Activated T-helper 1 cell treated with Interleukin-2 at 50 U/mL for 16 hours (primary cell): ENCODE measurements at regions not wholly inside any gene's neighbourhood (a gene's known extent, or its start where the extent isn't known, plus 50 kb on each side); places are given as distances from the start of the nearest gene placed in this dataset.
A peak's percentile ranks its signal among the peaks of the same experiment; 100 is the strongest.
"Not testable (repeated sequence)": the region's sequence is repeated elsewhere in the genome, so short reads cannot be mapped to it uniquely, and the experiment has no call there.

Experiments
- DNase-seq: peaks from one replicate; pipeline ENCODE4 v3.0.0-alpha.2; 2020; ENCODE audit warnings: low read depth

DNA sequence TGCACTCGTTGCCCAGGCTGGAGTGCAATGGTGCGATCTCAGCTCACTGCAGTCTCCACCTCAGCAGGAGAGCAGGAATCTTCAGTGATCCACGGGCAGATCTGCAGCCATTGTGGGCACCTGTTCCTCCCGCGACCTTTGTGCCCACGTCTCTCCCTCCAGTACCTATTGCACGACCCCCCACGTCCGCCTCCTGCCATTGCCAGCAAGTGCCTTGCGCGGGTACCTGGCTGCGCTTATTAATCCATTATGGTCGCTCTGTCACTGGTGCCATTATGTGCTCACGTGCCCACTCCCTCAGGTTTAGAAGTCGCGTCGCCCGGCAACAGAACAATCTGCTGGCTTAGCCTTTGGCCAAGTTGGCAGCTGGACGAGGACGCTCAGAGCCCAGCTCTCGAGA, 146.2 kb upstream of the C1QTNF3 start:
- not testable (repeated sequence) for DNase-seq

DNA sequence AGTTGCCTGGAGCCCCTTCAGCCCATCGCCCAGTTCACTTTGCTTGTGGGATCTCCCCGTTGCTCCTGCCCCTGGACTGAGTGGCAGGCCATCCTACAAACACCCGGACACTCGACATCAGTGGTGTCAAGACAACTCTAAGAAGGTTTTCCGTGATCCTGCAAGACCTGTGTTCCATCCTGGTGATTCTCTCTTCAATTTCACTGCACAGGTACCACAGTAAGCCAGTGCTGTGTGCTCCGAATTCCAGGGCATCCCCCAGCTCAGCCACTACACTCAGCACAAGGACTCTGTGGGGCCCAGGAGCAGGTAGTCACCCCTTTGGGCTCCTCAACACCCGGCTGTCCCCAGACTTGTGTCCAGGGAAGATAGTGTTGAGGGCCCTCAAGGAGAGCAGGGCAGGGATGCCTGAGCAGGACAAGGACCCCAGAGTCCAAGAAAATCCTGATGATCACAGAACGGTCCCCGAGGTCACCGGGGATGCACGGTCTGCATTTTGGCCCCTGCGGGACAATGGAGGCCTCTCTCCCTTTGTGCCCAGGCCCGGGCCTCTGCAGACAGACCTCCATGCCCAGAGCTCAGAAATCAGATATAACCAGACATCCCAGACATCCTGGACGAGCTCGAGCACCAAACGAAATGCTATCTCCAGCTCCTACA, 146.9 kb upstream of the C1QTNF3 start:
- not testable (repeated sequence) for DNase-seq

DNA sequence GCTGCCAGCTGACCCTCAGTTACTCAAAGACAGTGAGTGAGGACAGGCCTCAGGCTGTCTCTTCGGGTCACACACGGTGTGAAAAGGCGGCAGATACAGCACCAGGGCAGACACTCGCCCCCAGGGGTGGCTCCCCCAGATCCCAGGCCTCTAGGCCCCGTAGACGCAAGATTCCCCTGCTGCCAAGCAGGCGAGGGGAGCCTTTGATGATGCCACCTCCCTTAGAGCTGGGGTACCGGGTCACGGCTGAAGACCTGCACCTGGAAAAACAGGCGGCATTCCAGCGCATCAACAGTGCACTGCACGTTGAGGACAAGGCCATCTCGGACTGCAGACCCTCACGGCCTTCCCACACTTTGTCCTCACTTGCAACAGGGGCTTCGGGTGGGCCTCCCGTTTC, 147.5 kb upstream of the C1QTNF3 start:
- not testable (repeated sequence) for DNase-seq

DNA sequence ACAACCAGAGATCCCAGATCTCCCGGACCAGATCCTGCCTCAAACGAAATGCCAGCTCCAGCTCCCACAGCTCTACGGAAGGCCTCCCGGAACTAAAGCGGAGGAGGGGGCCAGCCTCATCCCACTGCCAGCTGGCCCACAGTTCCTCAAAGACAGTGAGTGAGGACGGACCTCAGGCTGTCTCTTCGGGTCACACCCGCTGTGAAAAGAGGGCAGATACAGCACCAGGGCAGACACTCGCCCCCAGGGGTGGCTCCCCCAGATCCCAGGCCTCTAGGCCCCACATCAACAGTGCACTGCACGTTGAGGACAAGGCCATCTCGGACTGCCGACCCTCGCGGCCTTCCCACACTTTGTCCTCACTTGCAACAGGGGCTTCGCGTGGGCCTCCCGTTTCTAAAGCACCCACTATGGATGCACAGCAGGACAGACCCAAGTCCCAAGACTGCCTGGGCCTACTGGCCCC, 148.3 kb upstream of the C1QTNF3 start:
- DNase-seq = not testable (repeated sequence)

DNA sequence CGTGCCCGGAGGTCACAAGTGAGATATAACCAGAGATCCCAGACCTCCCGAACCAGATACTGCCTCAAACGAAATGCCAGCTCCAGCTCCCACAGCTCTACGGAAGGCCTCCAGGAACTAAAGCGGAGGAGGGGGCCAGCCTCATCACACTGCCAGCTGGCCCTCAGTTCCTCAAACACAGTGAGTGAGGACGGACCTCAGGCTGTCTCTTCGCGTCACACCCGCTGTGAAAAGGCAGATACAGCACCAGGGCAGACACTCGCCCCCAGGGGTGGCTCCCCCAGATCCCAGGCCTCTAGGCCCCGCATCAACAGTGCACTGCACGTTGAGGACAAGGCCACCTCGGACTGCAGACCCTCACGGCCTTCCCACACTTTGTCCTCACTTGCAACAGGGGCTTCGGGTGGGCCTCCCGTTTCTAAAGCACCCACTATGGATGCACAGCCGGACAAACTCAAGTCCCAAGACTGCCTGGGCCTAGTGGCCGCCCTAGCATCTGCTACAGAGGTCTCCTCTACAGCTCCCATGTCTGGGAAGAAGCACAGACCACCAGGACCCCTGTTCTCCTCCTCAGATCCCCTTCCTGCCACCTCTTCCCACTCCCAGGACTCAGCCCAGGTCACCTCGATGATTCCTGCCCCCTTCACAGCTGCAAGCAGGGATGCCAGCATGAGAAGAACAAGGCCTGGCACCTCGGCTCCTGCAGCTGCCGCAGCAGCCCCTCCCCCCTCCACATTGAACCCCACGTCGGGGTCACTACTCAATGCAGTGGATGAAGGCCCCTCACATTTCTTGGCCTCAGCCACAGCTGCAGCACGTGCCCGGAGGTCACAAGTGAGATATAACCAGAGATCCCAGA, 149.3 kb upstream of the C1QTNF3 start:
- not testable (repeated sequence) for DNase-seq

DNA sequence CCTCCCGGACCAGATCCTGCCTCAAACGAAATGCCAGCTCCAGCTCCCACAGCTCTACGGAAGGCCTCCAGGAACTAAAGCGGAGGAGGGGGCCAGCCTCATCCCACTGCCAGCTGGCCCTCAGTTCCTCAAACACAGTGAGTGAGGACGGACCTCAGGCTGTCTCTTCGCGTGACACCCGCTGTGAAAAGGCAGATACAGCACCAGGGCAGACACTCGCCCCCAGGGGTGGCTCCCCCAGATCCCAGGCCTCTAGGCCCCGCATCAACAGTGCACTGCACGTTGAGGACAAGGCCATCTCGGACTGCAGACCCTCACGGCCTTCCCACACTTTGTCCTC, 149.9 kb upstream of the C1QTNF3 start:
- not testable (repeated sequence) for DNase-seq

DNA sequence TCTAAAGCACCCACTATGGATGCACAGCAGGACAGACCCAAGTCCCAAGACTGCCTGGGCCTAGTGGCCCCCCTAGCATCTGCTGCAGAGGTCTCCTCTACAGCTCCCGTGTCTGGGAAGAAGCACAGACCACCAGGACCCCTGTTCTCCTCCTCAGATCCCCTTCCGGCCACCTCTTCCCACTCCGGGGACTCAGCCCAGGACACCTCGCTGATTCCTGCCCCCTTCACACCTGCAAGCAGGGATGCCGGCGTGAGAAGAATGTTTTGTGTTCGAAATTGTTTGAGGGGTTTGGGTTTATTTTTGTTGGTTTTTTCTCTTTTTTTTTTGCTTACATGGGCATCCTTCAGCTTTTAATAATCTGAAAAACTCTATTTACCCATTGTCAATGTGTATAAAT, 150.3 kb upstream of the C1QTNF3 start:
- DNase-seq = not testable (repeated sequence)

DNA sequence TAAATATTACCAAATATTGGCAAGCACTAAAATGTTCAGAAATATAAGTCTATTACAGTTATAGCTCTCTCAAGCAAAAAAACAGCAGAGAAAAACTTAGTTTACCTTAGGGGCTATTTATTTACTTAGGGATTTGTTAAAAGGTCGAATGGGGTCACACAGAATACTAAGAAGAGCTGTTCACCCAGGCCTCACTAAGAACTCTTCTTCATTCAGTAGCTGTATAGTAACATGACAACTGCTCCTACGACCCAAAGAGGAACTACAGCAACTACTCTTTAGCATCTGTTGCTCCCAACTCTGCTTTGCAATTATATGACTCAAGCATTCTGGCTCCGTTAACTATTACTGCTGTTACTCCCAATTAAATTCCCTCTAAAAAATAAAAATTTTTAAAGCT, 150.8 kb upstream of the C1QTNF3 start:
- not testable (repeated sequence) for DNase-seq

DNA sequence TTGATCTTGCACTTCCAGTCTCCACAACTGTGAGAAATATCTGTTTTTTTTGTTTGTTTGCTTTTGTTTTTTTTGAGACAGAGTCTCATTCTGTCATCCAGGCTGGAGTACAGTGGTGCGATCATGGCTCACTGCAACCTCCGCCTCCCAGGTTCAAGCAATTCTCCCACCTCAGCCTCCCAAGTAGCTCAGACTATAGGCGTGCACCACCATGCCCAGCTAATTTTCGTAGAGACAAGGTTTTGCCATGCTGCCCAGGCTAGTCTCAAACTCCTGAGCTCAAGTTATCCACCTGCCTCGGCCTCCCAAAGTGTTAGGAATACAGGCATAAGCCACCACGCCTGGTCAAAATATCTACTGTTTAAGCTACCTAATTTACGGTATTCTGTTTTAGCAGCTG, 153.1 kb upstream of the C1QTNF3 start:
- DNase-seq = not testable (repeated sequence)

DNA sequence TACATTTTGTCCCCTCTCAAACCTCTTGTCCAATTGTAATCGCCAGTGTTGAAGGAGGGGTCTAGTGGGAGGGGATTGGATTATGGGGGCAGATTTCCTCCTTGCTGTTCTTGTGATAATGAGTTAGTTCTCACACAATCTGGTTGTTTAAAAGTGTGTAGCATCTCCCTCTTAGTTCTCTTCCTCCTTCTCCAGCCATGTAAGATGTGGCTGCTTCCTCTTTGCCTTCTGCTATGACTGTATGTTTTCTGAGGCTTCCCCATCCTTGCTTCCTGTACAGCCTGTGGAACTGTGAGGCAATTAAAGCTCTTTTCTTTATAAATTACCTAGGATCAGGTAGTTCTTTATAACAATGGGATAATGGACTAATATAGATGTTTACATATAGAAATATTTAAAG, 162.3 kb upstream of the C1QTNF3 start:
- not testable (repeated sequence) for DNase-seq

DNA sequence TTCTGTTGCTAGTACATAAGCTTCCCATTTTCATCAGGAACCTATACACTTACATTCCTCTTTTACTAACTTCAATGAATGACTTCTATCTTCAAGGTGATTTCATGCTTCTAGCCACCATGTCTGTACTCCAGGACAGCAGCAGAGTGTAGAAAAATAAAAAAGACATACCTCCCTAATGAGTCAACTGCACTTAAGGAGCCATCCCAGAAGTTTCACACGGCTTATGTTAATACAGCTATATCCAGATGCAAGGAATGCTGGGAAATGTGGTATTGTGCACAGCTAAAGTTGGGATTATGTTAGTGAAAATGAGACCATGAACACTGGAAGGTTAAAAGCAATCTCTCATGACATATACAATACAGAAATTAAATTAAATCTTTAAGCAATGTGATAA, 174.4 kb upstream of the C1QTNF3 start:
- DNase-seq = not testable (repeated sequence)

DNA sequence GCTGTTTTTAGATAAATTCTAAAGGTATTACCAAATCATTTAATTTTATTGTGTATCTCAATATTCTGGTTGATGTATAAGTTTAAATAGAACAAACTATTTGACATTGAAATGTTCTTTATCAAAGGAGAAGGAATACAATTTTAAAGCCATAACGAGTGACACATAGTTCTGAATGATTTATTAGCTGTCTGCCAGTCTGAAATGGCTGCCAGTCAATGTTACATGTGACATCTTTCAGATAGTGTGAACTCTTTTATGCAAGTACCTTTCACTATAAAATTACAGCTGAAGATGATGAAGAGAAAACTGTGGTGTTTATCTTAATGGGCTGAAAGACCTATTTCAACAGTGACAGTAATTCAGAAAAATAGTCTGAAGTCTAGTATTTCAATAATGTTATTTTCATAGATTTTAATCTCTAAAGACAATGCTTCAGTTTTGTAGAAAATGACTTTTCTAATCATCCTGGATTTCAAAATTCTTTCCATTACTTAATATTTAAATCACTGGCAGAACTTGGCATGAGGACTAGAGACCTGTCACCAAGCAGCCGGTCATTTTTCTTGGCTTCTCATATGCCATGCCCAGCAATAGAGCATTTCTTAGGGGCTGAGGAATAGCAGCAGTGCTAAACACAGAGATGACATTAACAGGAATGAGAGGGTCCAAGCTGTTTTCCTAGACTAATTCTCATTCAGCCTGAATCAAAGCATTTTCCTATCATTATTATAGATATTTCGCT, 178.5 kb upstream of the C1QTNF3 start:
- not testable (repeated sequence) for DNase-seq

DNA sequence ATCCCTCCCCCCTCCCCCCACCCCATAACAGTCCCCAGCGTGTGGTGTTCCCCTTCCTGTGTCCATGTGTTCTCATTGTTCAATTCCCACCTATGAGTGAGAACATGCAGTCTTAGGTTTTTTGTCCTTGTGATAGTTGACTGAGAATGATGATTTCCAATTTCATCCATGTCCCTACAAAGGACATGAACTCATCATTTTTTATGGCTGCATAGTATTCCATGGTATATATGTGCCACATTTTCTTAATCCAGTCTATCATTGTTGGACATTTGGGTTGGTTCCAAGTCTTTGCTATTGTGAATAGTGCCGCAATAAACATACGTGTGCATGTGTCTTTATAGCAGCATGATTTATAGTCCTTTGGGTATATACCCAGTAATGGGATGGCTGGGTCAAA, 180.1 kb upstream of the C1QTNF3 start:
- DNase-seq = not testable (repeated sequence)

DNA sequence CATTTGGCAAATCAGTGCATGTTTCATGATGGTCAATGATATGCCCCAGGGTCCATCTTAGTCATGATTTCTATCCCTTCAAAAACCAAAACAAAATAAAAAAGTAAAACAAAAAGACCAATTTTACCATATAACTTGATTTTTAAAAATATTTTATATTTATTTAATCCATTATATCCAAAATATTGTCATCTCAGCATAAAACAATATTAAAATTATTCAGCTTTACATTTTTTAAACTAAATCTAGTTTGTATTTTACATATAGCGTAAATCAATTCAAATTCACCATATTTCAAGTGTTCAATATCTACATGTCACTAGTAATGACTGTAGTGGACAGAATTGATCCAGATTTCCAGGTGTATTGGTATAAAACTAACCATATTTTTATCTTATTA, 187.4 kb upstream of the C1QTNF3 start:
- DNase-seq = not testable (repeated sequence)

DNA sequence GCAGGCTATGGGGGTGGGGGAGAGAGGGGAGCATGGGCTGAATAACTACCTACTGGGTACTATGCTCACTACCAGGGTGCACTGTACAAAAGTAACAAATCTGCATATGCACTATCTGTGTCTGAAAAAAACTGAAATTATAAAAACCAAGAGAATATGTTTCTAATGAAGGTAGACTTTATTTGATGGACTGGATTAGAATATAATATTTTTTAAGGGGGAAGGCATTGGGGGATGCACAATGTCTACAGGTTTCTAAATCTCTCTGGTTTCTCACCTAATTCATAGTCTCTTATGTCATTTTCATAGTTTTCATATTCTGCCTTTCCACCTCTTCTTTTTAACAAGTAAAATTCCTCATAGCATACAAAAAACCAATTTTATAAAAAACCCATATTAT, 200.8 kb upstream of the C1QTNF3 start:
- not testable (repeated sequence) for DNase-seq

DNA sequence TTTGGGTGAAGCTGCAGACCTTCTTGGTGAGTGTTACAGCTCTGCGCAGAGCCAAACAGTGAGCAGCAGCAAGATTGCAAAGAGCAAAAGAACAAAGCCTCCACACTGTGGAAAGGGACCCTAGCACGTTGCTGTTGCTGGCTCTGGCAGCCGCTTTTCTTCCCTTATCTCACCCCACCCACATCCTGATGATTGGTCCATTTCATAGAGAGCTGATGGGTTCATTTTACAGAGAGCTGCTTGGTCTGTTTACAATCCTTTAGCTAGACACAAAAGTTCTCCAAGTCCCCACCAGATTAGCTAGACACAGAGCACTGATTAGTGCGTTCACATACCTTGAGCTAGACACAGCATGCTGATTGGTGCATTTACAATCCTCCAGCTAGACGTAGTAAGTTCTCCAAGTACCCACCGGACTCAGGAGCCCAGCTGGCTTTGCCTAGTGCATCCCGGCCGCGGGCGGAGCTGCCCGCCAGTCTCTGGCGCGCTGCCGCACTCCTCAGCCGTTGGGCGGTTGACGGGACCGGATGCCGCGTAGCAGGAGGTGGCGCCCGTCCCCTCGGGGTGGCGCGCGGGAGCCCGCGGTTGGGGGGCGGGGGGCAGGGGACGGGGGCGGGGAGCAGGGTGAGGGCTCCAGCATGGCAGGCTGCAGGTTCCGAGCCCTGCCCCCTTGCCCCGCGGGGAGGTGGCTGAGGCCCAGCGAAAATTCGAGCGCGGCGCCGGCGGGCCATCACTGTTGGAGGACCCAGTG, 201.4 kb upstream of the C1QTNF3 start:
- DNase-seq = peak; percentile 72

DNA sequence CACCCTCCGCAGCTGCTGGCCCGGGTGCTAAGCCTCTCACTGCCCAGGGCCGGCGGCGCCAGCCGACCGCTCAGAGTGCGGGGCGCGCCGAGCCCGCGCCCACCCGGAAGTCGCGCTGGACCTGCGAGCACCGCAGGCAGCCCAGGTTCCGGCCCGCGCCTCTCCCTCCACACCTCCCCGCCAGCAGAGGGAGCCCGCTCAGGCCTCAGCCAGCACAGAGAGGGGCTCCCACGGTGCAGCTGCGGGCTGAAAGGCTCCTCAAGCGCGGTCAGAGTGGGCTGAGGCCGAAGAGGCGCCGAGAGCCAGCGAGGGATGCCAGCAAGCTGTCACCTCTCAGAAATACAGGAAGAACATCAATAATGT, 202.0 kb upstream of the C1QTNF3 start:
- peak; percentile 32 for DNase-seq

DNA sequence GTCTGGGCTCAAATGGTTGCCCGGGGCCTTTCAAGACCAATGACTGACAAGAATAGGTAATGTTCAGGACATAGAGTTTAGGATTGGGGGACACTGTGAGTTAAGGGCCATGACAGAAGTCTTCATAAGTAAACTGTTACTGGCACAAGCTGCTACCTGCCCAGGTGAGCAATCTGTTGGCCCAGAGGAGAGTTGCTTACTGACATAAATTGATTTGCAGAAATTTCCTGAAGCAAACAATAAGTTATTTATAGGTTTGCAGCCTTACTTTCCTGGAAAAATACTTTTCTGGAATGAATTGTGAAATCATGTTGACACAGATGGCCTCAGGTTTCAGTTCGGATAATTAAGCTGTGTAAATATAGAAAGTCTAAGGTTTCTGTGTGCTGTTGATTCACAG, 202.8 kb upstream of the C1QTNF3 start:
- DNase-seq = not testable (repeated sequence)

DNA sequence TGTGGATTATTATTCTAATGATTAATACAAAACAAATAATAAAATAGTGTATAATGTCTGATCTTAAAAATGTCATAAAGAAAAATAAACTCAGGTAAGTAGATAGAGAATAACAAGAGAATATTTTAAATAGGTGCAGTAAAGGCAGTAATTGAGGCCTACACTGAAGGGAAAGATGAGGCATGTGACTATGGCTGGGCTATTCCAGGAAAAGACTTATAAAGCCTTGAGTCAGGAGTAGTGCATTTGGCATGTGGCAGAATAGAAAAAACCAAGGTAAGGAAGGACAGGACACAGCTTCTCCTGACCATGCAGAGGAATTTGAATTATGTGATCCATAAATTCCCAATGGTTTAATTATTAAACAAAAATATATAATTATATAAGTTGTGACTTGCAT, 215.6 kb upstream of the C1QTNF3 start:
- not testable (repeated sequence) for DNase-seq

DNA sequence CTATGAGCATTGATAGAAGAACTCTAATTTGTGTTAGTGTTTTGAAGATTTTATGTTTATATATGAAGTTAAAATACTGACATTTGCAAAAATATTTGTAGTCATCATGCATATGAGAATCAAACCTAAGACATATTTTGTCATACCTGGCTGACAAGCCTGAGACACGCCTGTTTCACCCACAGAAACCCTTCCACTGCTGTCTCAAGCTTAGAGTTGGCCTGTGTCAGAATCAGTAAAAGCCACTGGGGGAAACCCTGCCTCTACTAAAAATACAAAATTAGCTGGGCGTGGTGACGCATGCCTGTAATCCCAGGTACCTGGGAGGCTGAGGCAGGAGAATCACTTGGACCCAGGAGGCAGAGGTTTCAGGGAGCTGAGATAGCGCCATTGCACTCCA, 218.0 kb upstream of the C1QTNF3 start:
- not testable (repeated sequence) for DNase-seq

DNA sequence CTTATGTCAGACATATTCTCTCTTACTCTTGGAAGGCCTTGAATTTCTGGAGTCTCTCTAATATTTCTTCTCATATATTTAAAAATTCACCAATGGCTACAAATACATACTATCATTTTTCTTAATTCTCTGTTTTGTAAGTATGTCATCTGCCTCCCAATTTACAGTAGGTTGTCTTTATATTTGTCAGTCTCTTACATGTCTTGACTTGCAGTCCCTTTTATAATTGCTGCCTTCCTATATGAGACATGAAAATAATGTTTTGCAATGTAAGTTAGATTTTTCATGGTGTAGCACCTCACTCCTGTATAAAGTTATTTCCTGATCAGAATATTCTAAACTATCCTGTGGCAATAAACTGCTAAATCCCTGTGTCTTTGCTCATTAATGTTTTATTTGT, 223.1 kb upstream of the C1QTNF3 start:
- DNase-seq = not testable (repeated sequence)

DNA sequence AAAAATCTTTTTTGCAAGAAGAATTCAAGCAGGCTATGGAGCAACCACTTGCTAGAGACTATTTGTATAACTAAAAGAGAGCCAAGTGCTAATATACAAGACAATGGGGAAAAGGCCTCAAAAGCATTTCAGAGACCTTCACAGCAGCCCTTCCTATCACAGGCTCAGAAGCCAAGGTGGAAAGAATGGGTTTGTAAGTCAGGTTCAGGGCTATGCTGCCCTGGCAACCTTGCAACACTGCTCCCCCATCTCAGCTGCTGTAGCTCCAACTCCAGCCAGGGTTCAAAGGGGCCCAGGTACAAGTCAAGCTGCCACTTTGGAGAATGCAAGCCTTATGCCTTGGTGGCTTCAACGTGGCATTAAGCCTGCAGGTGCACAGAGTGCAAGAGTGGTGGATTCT, 253.7 kb upstream of the C1QTNF3 start:
- DNase-seq = not testable (repeated sequence)
